ENCODE measurements at regions not wholly inside any gene's neighbourhood (a gene's known extent, or its start where the extent isn't known, plus 50 kb on each side); places are given as distances from the start of the nearest gene placed in this dataset.
A peak's percentile ranks its signal among the peaks of the same experiment; 100 is the strongest.
"Not testable (repeated sequence)": the region's sequence is repeated elsewhere in the genome, so short reads cannot be mapped to it uniquely, and the experiment has no call there.

DNA sequence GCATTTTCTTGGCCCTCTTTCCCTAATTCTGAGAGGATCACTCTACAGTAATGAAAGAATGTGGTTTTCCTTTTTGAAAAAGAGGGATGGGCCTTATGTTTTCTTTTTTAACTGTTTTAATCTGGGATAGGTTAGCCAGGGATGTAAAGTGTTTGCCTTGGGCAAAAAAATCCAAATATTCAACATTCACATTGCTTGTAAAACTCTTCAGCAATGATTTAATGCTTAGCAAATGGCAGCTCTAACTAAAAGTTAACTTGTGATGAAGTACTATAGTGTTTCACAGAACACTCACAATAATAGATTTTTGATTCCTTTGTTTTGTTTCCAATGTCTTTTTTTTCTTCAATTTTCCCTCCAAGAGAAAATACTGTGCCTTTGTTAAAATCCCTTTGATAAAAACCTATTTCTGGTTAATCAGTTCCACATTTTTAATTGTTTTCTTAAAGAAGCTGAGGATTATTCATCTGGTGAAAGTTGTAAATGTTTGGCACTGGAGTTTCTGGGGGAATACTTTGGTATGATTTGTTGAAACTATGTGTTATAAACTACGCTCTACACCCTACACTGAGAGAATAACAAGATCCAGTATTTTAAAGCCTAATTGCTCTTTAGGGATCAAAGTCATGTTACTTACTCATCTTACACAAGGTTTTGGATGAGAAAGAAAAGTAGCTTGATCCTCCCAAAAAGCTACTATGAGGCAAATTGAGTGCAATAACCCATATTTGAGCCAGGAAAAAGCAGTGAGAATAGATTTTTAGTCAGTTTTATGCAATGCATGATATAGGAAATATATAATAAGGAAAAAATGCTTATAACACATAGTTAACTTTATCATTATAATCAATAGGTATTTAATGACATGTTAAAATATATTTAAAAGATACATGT lies 335.8 kb downstream of the EPHA7 start:
- DNase-seq = peak; percentile 39

DNA sequence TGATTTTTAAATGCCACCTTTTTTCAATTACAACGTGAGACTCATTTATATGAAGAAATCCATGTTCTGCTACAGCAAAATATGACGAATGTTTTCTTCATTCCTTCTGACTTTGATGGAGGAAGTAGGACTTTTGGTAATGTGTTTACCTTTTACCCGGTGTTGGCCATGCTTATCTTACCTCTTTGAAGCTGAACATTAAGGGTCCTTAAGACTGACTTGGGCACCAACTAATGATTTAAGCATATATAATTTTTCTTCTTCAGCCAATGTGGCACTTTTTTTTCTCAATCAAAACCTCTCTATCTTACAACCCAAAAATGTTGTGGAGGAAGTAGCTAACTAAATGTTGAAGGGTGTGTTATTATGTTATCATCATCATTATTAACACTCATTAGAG lies 337.5 kb downstream of the EPHA7 start:
- DNase-seq = no peak

DNA sequence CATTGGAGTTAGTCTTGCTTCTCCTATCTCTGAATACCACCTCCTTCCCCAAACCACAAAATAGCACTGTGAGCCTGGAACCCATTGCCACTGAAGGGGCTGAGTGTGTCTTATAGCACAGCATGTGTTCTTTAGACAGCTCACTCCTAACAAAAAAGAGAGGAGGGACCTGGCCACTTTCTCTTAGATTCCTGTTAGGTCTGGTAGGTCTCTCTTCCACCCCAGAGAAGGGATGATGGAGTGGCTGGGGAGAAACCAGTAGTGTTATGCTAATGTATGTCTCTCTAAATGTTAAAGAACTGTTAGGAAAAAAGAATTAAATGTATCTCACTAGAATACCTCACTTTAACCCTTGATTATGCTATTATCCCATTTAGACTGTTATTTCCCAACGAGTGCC lies 340.3 kb downstream of the EPHA7 start:
- DNase-seq = no peak

DNA sequence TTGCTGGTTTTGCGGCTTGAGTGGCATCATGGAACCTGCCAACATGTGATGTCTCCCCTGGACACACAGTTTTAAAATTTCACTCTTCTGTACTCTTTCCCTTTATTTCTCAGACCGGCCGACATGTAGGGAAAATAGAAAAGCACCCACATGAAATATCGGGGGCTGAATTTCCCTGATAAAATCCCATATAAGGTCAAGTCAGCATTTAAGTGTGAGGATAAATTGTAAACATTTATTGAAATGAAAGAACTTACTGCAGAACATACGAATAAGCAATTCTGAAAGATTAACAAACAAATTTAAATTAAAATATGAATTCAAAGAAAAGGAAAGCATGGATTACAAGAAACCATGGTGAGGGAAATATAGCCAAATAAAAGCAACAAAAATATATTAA lies 345.5 kb downstream of the EPHA7 start:
- no peak for DNase-seq

DNA sequence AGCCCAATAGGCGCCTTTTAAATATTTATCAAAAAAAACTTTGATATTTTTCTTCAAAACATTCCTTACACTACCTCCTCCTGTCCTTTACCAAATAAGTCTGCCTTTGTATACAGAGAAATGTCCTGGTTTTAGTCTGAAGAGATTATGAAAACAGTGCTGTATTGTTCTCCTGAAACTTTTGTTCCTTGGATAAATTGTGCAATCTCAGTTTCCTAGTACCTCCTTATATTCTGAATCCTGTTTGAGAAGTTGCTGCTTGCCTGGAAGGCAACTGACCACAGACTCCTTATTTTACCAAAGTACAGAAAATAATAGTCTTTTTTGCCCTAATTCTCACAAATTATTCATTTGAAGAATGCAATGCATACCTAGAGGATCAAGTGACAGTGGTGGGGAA lies 349.5 kb downstream of the EPHA7 start:
- no peak for DNase-seq

DNA sequence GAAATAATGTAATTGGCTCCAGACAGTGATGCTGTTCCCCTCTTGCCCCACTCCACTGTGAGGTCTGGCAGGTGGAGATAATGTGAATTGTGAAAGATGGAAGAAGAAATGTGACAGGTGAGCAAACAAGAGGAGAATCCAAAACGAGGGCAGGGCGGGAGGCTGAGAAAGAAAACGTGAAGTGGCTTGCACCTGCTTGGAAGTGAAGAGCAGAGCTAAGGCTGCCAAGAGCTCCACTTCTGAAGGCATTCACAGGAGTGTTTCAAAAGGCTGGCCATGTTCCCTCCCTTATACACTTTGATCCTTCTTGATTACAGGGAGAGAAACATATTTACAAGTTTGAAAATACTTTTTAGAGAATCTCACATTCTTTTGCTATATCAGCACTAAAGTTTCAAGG lies 359.4 kb downstream of the EPHA7 start:
- DNase-seq = no peak

DNA sequence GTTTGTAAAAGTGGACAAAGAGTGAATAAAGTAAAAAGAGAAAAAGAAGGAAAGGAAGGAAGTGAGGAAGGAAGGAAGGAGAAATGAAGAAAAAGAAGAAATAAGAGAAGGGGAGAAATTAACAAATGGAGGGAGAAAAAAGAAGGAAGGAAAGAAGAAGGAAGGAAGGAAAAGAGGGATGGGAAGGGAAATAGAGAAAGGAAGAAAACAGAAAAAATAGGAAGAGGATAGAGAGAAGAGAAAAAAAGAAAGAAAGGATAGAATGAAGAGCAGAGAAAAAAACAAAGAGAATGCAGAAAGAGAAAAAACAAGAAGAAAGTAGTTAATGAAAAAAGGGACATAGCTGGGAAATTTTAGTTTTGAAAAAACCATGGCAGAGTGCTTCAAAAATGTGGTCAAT lies 361.8 kb downstream of the EPHA7 start:
- DNase-seq = no peak

DNA sequence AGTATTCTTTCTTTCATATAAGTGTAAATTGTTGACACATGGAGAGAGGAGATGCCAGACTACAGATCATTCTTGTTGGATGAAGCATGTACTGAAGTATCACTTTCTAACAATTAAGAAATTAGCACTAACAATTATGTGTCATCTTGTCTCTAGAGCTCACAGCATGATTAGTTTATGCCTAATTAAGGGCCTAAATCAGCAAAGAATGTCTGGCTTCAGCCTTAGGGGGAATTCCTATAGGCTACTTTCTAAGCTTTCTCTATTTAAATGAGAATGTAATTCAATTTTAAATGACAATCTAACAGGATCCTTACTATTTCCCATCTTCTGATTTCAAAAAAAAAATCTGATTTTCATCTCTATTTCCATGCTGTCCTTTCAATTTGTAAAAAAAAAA lies 371.0 kb downstream of the EPHA7 start:
- no peak for DNase-seq

DNA sequence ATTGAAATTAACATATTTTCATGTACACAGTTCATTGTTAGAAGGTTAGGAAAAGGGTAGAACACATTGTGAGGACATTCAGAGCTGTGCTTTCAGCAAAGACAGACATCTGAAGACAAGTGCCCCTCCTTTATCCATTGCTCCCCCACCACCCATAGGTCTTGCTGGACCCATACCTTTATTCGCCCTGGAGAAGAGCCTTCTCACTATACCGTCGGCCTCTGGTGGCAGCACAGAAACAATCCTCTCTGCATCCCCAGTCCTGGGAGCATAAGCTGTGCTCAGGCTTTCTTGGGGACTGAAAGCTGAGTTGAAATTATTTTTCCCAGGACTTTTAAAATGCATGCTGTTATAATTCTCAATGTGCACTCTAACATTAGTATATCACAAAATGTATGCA lies 372.3 kb downstream of the EPHA7 start:
- DNase-seq = no peak

DNA sequence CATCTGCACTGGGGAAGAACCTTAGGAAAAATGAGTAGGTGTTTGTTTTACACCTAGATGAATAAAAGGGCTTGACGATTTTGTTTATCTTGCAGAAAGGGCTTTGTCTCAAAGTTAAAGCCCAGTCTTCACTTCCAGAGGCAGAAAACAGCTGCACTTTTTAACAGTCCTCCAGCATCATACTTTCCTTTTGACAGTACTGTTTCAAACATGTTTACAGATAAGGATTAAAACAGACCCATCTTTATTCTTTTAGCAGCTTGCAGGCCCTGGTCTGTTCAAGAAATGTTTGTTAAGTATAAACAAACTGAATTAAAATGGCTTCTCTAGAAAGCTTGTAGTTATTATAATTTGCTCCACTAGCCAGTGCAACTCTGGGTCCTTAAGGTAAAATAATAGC lies 374.2 kb downstream of the EPHA7 start:
- no peak for DNase-seq

DNA sequence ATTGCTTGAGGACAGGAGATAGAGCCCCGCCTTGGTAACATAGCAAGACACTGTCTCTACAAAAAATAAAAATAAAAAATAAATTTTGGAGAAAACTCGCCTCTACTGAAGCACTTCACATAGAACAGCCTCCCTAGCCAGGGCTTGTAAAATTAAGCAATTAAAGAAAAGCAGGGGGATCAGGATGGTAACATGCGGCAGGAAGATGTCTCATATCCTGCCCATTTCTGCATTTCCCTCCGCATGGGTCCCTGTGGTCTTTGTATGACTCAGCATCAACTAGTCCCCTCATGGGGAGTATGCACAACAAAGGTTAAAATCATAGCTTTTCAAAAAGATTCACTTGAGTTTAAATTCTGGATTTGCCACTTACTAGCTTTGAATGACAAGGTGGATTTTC lies 379.0 kb downstream of the EPHA7 start:
- DNase-seq = no peak

DNA sequence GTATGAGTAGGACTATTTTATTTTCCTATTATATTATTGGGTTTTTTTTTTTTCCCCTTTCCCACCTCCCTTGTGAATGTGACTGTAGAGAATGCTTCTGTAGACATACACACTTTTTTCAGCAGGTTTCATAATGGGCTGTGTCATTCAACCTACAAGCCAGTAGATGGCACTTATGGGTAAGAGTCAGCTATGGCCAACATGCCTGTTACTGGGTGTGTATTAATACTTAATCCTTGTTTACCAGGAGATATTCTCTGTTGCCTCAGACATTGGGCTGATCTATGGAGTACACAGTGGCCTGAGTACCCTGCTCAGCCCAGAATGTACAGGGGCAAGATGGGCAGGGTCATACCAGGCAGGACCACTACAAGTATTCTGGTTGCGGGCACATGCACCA lies 382.5 kb downstream of the EPHA7 start:
- no peak for DNase-seq

DNA sequence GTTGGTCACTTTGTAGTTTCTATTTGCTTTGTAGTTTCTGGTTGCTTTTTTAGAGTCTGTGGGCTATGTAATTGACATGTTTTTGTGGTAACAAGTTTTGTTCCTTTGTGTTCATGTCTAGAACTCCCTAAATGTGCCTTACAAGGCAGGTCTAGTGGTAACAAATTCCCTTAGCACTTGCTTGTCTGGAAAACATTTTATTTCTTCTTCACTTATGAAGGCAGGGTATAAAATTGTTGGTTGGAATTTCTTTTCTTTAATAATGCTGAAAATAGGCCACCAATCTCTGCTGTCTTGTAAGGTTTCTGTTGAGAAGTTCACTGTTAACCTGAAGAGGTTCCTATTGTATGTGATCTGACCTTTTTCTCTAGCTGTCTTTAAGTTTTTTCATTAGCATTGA lies 383.6 kb downstream of the EPHA7 start:
- DNase-seq = no peak

DNA sequence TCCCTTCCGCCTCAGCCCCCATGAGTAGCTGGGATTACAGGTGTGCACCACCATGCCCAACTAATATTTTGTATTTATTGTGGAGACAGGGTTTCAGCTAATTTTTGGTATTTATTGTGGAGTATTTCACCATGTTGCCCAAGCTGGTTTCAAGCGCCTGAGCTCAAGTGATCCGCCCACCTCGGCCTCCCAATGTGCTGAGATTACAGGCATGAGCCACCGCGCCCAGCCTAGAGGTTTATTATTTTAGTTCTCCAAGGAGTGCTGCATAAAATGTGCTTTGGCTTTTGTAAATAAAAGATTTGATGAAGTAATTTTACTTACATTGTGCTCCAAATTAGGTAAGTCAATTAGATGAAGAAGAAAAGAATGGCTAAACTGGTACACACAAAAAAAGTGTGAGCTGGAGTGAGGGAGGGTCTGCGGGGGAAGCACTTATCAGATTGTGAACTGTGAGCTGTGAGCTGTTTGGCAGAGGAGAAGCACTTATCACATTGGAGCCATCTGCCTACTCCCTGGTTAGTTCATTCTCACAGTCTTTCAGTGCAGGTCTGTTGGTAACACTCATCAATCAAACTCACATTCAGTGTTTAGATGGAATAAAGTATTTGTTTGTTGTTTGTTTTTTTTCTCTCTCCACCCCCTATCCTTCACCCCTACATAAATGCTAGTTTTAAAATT lies 398.0 kb downstream of the EPHA7 start:
- DNase-seq = no peak

DNA sequence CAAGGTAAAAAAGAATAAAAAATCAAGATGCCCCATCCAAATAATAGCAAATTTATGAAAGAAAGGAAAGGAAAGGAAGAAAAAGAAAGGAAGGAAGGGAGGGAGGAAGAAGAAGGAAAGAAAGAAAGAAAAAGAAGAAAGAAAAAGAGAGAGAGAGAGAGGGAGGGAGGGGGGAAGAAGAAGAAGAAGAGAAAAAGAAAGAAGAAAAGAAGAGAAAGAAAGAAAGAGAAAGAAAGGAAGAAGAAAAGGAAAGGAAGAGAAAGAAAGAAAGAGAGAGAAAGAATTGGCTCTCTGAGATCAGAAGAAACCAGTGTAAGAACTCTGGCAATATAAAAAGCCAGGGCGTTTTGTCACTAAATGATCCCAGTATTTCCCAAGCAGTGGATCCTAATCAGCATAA lies 401.7 kb downstream of the EPHA7 start:
- no peak for DNase-seq

DNA sequence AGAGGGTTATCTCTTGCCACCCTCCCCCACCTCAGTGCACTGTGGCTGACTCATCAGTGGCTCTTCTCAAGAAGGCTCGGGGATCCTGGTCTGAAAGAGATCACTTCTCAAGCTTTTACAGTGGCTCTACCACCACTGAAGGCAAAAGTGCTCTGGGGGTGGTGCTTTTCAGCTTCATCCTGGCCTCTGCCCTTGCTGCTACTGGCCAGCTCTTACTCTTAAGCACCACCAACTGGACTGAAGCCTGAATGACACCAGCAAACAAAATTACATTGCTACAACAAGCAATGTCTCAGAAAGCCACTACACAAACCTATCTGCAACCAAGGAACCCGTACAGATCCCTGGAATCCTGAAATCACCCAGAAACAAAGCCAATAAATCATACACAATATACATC lies 402.1 kb downstream of the EPHA7 start:
- DNase-seq = no peak

DNA sequence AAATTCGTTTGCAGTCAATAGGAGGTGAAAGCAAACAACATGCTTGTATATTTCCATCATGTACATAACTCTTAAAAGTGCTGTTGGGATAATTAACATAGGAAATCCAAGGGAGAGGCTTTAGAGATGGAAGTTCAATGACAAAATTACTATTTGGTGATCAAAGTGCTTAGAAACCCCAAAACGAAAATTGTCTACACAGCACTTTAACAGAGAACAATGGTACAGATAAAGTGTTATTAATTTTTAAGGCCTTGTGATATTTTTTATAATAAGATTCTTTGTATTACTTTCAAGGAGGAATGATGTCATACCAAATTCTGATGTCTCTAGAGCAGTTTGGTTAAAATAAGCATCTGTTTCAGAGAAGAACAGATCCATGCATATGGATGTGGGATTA lies 406.3 kb downstream of the EPHA7 start:
- DNase-seq = no peak

DNA sequence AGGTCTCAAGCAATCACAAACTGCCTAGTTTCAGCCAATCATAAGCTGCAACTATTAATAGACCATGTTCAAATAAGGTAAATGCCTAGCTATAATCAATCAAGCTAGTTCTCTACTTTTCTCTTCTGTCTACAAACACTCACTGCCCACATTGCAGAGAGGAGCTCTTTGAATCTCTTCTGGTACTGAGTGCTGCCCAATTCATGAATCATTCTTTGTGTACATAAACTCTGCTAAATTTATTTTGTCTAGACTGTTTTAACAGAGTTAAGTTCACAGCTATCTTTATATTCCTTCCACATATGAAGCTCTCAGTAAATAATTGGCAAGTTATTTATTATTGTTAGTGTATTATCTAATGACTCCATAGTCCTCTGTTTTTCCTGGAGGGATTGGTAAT lies 411.0 kb downstream of the EPHA7 start:
- DNase-seq = no peak

DNA sequence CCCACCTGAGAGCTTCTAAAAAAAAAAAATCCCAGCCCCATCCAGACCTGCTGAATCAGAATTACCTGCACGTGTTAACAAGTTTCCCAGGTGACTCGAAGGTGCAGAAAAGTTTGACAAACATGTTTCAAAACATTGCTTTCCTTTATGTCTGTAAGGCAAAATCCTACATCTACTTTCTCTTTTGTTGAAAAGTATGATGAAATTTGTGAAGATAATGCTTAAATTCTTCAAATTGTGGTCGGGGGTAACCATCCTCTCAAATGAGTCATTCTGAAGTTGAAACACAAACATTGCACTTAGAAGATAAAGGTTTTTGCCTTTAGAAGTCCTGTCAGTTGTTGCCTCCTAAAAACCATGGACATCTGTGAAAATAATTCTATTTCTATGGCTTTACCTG lies 429.7 kb downstream of the EPHA7 start:
- DNase-seq = no peak

DNA sequence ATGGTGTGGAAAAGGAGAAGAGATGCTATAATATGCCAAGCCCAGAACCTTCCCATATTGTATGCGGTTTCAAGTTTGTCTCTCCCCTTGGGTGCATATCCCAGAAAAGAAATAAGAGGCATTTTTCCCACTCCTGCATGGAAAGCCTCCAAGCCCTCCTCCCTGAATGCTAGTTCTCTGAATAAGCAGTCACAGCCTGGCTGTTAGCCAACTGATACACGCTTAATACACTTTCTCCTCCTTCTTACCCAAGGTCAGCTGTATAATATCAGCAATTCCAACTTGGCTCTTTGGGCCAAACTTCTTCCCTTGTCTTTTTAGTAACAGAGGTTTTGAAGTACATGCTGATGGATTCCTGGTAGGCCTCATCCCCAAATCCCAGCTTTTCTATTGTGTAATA lies 440.1 kb downstream of the EPHA7 start:
- no peak for DNase-seq

DNA sequence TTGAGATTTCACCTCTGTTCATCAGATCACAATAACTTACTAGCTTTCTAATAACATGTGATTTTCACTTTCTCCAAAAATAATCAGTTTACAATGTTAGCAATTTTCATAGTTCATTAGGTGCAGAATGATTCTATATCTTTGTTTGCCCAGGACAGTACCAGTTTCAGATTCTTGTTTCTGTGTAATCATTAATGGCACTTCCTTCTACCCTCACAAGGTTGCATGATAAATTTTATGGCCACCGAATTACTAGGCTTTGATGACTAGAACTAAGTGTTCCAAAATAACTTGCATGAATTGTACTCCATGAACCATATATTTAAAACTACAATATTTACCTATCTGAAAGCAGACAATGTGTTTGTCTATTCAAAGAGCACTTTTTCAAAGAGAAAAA lies 442.3 kb downstream of the EPHA7 start:
- DNase-seq = no peak

DNA sequence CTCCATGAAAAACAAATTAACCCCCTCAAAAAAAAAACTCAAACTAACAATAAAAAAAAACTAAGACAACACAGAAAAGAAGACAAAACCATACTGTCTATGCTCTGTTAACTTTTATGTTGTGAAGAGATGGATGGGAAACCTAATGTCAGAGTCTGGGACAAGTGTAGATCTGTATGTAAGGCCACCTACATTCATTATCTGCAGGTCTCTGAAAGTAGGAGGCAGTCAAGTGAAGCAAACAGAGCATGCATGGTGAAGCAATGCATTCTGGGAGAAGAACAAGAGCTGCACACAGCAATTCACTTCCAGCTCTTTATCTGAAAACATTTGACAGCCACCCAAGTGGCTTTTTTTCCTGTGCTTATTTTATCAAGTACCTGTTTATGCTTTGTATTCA lies 452.0 kb downstream of the EPHA7 start:
- no peak for DNase-seq

DNA sequence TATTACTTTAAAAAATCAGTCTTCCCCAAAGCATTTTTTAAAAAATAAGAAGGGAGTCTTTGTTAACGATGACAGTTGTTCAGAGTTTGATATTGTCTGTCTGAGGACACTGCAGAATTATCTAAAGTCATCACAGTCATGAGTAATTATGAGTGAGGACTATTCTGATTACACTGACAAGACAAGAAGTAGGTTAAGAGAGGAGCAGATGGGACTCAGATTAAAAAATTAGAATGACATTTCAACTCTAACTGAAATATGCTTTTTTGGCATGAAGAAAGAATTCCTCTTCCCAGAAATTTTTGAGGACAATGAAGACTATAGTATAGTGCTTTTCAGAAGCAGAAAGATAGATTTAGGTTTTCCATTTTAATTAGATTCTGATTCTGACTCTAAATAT lies 456.5 kb downstream of the EPHA7 start:
- DNase-seq = no peak

DNA sequence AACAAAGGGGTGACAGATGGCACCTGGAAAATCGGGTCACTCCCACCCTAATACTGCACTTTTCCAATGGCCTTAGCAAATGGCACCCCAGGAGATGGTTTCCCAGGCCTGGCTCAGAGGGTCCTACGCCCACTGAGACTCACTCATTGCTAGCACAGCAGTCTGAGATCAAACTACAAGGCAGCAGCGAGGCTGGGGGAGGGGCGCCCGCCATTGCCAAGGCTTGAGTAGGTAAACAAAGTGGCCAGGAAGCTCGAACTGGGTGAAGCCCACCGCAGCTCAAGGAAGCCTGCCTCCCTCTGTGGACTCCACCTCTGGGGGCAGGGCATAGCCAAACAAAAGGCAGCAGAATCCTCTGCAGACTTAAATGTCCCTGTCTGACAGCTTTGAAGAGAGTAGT lies 467.2 kb downstream of the EPHA7 start:
- DNase-seq = not testable (repeated sequence)

Measured in muscle of arm (tissue), 1 donor.